Activated CD4-positive, alpha-beta T cell treated with anti-CD3 and anti-CD28 coated beads, Interleukin-2, amount 10 ng/mL, durations not matched to agents 7 days and 5 days (primary cell): ENCODE measurements at regions not wholly inside any gene's neighbourhood (a gene's known extent, or its start where the extent isn't known, plus 50 kb on each side); places are given as distances from the start of the nearest gene placed in this dataset.

Experiments used
- CTCF ChIA-PET: fragments of 350-600 bp; sonication (Branson Sonifier 250); formaldehyde crosslinking; loops from one replicate; lab custom pipeline; 2021; ENCODE audit warnings: antibody characterized with exemption; lab: Charles Lee
- POLR2A ChIA-PET: fragments of 350-600 bp; sonication (Branson Sonifier 250); formaldehyde crosslinking; loops from one replicate; lab custom pipeline; 2021; ENCODE audit warnings: antibody characterized with exemption; lab: Charles Lee
- DNase-seq: peaks from one replicate; pipeline ENCODE4 v3.0.0-alpha.2; 2020
- H3K27ac Mint-ChIP-seq: one replicate; pipeline ENCODE4 v1.8.0; 2021; ENCODE audit warnings: mild to moderate bottlenecking, moderate library complexity, mixed read lengths
- H3K27me3 Mint-ChIP-seq: one replicate; pipeline ENCODE4 v1.8.0; 2021; ENCODE audit warnings: mixed read lengths
- H3K36me3 Mint-ChIP-seq: one replicate; pipeline ENCODE4 v1.8.0; 2021; ENCODE audit warnings: low read depth, mixed read lengths
- H3K4me1 Mint-ChIP-seq: one replicate; pipeline ENCODE4 v1.8.0; 2021; ENCODE audit warnings: mixed read lengths
- H3K4me3 Mint-ChIP-seq: one replicate; pipeline ENCODE4 v1.8.0; 2021; ENCODE audit warnings: mild to moderate bottlenecking, moderate library complexity, mixed read lengths
- H3K9me3 Mint-ChIP-seq: one replicate; pipeline ENCODE4 v1.8.0; 2021; ENCODE audit warnings: mixed read lengths

DNA sequence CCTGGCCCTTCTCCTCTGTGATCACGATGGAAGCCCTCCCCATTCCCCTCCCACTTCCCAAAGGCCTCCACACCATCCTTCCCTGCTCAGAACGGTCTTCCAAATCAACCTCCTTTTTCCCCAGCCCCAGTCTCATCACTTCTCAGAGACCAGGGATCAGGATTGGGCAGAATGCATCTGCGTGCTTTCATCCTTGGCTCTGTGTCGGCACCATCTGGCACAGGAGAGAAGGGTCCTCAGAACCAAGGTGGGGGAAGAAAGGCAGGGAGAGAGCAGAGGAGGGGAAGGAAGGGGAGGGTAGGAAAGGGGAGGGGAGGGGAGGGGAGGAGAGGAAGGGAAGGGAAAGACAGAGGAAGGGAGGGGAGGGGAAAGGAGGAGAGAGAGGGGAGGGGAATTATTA lies 52.4 kb upstream of the FICD start:
- no peak for DNase-seq
- H3K27ac Mint-ChIP-seq, result no peak overlapping the region
- no peaks in the 10 kb centered on the region for H3K9me3 Mint-ChIP-seq
- no peaks in the 10 kb centered on the region for H3K36me3 Mint-ChIP-seq
- CTCF ChIA-PET, result no interaction called here
- H3K4me1 Mint-ChIP-seq, result no peaks in the 10 kb centered on the region
- POLR2A ChIA-PET, result no interaction called here
- H3K4me3 Mint-ChIP-seq, result no peak overlapping the region
- H3K27me3 Mint-ChIP-seq, result peaks cover 9% of the 10 kb centered on the region

- no peak overlapping the region for H3K27ac Mint-ChIP-seq
These were observed 53.9 kb upstream of the FICD start for GRCh38 chr12:108461058-108461660.

GRCh38 chr12:108459149-108459548 lies 55.9 kb upstream of the FICD start:
- Mint-ChIP-seq H3K36me3 (no peaks in the 10 kb centered on the region), H3K4me1 (no peaks in the 10 kb centered on the region), H3K27ac (no peak overlapping the region), H3K4me3 (no peak overlapping the region), H3K9me3 (no peaks in the 10 kb centered on the region), H3K27me3 (peaks cover 13% of the 10 kb centered on the region)
- DNase-seq, result no peak
- POLR2A ChIA-PET, result no interaction called here
- CTCF ChIA-PET, result no interaction called here

More at GRCh38 chr12:108461058-108461660, 53.9 kb upstream of the FICD start:
- no peak for DNase-seq
- Mint-ChIP-seq H3K4me3 (no peak overlapping the region), H3K4me1 (no peaks in the 10 kb centered on the region), H3K27me3 (peaks cover 9% of the 10 kb centered on the region), H3K9me3 (no peaks in the 10 kb centered on the region), H3K36me3 (no peaks in the 10 kb centered on the region)
- ChIA-PET POLR2A (no interaction called here), CTCF (interaction anchor here (0.5 kb wide), 1 partner anchor 483 kb away, joined by 3 read pairs; no protein-coding TSS in a partner anchor)

- no peak for DNase-seq
- ChIA-PET POLR2A (no interaction called here), CTCF (interaction anchor here (1.5 kb wide), 1 partner anchor 10 kb away, joined by 5 read pairs; no protein-coding TSS in a partner anchor)
- Mint-ChIP-seq H3K4me3 (no peak overlapping the region), H3K27me3 (peaks cover 10% of the 10 kb centered on the region), H3K4me1 (no peaks in the 10 kb centered on the region), H3K27ac (no peak overlapping the region), H3K9me3 (no peaks in the 10 kb centered on the region), H3K36me3 (no peaks in the 10 kb centered on the region)
These were observed 57.2 kb upstream of the FICD start for GRCh38 chr12:108457734-108458361.

DNA sequence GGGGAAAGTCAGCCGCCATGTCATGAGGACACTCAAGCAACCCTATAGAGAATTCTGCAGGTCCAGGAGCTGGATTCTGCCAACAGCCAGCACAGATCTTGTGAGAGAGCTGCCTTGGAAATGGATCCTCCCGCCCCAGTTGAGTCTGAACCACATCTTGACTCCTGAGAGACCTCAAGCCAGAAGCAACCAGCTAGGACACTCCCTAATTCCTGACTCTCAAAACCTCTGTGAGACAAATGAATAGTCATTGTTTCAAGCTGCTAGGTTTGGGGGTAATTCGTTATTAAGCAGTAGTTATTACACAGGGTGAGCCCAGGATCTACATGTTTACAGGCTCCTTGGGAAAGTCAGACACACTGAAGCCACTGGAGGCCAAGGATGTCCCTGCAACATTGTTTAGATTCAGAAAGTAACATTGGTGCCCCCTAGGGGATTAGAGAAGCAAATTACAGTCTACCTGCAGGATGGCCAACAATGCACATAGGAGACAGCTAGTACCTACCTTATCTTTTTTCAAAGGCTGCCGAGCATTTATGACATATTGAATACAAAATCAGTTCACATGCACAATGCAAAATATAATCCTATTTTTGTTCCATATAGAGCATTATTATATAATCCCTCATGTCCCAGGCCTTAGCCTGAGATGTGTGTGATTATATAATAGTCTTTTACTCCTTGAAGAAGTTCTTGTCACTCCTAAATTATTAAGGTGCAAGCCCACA lies 57.9 kb upstream of the FICD start:
- no peaks in the 10 kb centered on the region for H3K9me3 Mint-ChIP-seq
- POLR2A ChIA-PET, result interaction anchor here (0.6 kb wide), 1 partner anchor 1596 kb away, joined by 3 read pairs; no protein-coding TSS in a partner anchor
- peak; percentile 28 for DNase-seq
- H3K36me3 Mint-ChIP-seq, result no peaks in the 10 kb centered on the region
- H3K27me3 Mint-ChIP-seq, result peaks cover 6% of the 10 kb centered on the region
- CTCF ChIA-PET, result interaction anchor here (0.6 to 1.5 kb wide), 2 partner anchors 10 to 57 kb away, joined by 3 to 5 read pairs; no protein-coding TSS in a partner anchor
- H3K4me1 Mint-ChIP-seq, result no peaks in the 10 kb centered on the region
- no peak overlapping the region for H3K4me3 Mint-ChIP-seq
- no peak overlapping the region for H3K27ac Mint-ChIP-seq

DNA sequence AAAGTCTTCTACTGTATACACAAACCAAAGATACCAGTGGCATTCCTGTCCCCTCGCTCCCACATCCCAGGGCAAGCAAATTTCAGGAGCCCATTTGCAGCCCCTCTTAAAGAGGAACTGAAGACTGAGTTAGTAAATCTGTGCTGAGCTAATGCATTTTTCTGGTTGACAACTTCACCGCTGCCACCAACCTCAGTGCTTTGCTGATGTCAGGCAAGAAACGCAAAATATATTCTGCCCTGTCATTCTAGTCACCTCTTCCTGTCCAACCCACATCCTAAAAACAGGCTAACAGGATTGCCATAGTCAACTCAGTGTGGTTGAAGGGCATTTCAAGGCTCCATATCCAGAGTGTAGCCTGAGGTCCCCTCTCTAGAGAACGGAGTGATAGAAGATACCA lies 59.4 kb upstream of the FICD start:
- Mint-ChIP-seq H3K36me3 (no peaks in the 10 kb centered on the region), H3K4me3 (no peak overlapping the region), H3K27ac (no peak overlapping the region), H3K9me3 (no peaks in the 10 kb centered on the region), H3K27me3 (peaks cover 8% of the 10 kb centered on the region), H3K4me1 (no peaks in the 10 kb centered on the region)
- POLR2A ChIA-PET, result no interaction called here
- no peak for DNase-seq
- CTCF ChIA-PET, result no interaction called here

GRCh38 chr12:108454539-108455139 lies 60.4 kb upstream of the FICD start:
- no peak overlapping the region for H3K4me3 Mint-ChIP-seq
- POLR2A ChIA-PET, result no interaction called here

DNA sequence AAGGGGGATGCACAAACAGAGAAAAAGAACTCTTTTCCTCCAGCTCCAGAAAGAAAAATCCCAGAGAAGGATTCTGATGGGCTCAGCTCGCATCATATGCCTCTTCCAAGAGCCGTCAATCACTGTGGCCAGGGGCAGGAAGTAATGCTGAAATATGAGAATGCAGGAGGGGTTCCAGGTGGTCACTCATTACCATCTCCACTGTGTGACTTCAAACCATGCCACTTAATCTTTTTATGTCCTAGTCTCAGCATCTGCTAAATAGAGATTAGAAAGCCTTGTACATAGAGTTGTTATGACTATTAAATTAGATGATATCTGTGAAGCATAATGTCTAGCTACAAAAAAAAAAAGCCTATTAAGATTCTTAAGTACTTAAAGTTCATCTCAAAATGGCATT lies 65.6 kb upstream of the FICD start:
- DNase-seq, result no peak
- peaks cover 16% of the 10 kb centered on the region for H3K27me3 Mint-ChIP-seq
- H3K4me3 Mint-ChIP-seq, result no peak overlapping the region
- H3K4me1 Mint-ChIP-seq, result no peaks in the 10 kb centered on the region
- H3K9me3 Mint-ChIP-seq, result no peaks in the 10 kb centered on the region
- H3K36me3 Mint-ChIP-seq, result no peaks in the 10 kb centered on the region
- H3K27ac Mint-ChIP-seq, result no peak overlapping the region
- ChIA-PET POLR2A (no interaction called here), CTCF (no interaction called here)

More at GRCh38 chr12:108454539-108455139, 60.4 kb upstream of the FICD start:
- peaks cover 6% of the 10 kb centered on the region for H3K27me3 Mint-ChIP-seq
- H3K36me3 Mint-ChIP-seq, result no peaks in the 10 kb centered on the region
- no peaks in the 10 kb centered on the region for H3K9me3 Mint-ChIP-seq
- no peak overlapping the region for H3K27ac Mint-ChIP-seq
- no peaks in the 10 kb centered on the region for H3K4me1 Mint-ChIP-seq
- no peak for DNase-seq
- CTCF ChIA-PET, result no interaction called here

- CTCF ChIA-PET, result no interaction called here
These were observed 66.8 kb upstream of the FICD start for GRCh38 chr12:108448246-108448645.

GRCh38 chr12:108447168-108447832 lies 67.8 kb upstream of the FICD start:
- Mint-ChIP-seq H3K36me3 (no peaks in the 10 kb centered on the region), H3K27ac (no peak overlapping the region), H3K4me3 (no peak overlapping the region), H3K27me3 (peaks cover 16% of the 10 kb centered on the region), H3K9me3 (no peaks in the 10 kb centered on the region), H3K4me1 (no peaks in the 10 kb centered on the region)
- DNase-seq, result no peak
- ChIA-PET POLR2A (no interaction called here), CTCF (no interaction called here)

More at GRCh38 chr12:108448246-108448645, 66.8 kb upstream of the FICD start:
- Mint-ChIP-seq H3K27me3 (peaks cover 14% of the 10 kb centered on the region), H3K9me3 (no peaks in the 10 kb centered on the region), H3K27ac (no peak overlapping the region), H3K4me3 (no peak overlapping the region), H3K36me3 (no peaks in the 10 kb centered on the region), H3K4me1 (no peaks in the 10 kb centered on the region)
- DNase-seq, result no peak
- POLR2A ChIA-PET, result no interaction called here

- Mint-ChIP-seq H3K4me1 (no peaks in the 10 kb centered on the region), H3K27me3 (peaks cover 22% of the 10 kb centered on the region), H3K36me3 (no peaks in the 10 kb centered on the region), H3K4me3 (no peak overlapping the region), H3K27ac (no peak overlapping the region), H3K9me3 (no peaks in the 10 kb centered on the region)
- no peak for DNase-seq
- ChIA-PET CTCF (no interaction called here), POLR2A (no interaction called here)
These were observed 68.3 kb upstream of the FICD start for GRCh38 chr12:108446766-108447165.

DNA sequence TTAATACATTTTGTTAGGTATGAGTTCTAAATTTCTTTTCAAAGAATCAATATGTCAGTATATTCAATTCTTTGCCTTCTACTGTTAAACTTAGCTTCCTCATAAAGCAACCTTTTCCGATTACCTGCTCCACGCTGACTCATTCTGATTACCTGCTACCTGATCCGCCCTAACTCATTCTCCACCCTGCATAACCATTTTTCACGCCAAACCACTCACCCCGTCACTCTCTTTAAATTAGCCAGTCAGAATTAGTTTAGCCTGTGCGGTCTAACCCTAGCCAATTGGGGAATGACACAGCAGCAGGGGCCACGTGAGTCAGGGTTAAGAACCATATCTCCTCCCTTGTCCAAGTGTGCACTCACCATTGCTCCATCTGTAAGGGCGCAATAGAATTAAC lies 72.2 kb upstream of the FICD start:
- Mint-ChIP-seq H3K4me1 (no peaks in the 10 kb centered on the region), H3K27me3 (peaks cover 18% of the 10 kb centered on the region), H3K4me3 (no peak overlapping the region), H3K27ac (no peak overlapping the region), H3K9me3 (no peaks in the 10 kb centered on the region), H3K36me3 (no peaks in the 10 kb centered on the region)
- no peak for DNase-seq
- POLR2A ChIA-PET, result no interaction called here
- CTCF ChIA-PET, result no interaction called here
